Mesenchymal stem cell (in vitro differentiated cells and primary cell): ENCODE measurements at regions not wholly inside any gene's neighbourhood (a gene's known extent, or its start where the extent isn't known, plus 50 kb on each side); places are given as distances from the start of the nearest gene placed in this dataset.

ENCODE experiments used
- DNase-seq: peaks from one replicate; pipeline ENCODE4 v3.0.0-alpha.2; 2013
- H2AFZ ChIP-seq: one replicate; pipeline ENCODE4 v1.6.1; 2013; ENCODE audit warnings: low read depth, mild to moderate bottlenecking, control low read depth, inconsistent platforms, low read length, moderate library complexity
- H2AK5ac ChIP-seq: 2 replicates; pipeline ENCODE4 v1.6.1; 2013; ENCODE audit warnings: low read length, moderate library complexity, mild to moderate bottlenecking, inconsistent platforms; ENCODE audit not compliant: severe bottlenecking
- H2BK120ac ChIP-seq: one replicate; pipeline ENCODE4 v1.6.1; 2013; ENCODE audit warnings: low read depth, mild to moderate bottlenecking, inconsistent platforms, low read length, moderate library complexity
- H2BK12ac ChIP-seq, 2 experiments: one replicate each; pipeline ENCODE4 v1.6.1; 2013; ENCODE audit warnings: inconsistent platforms in 2 of 2, low read length in 2 of 2, mild to moderate bottlenecking in 2 of 2, moderate library complexity in 2 of 2, control low read depth in 1 of 2
- H2BK15ac ChIP-seq: one replicate; pipeline ENCODE4 v1.6.1; 2013; ENCODE audit warnings: mild to moderate bottlenecking, low read depth, inconsistent platforms; ENCODE audit not compliant: poor library complexity, severe bottlenecking
- H2BK5ac ChIP-seq: 2 replicates; pipeline ENCODE4 v1.6.1; 2013; ENCODE audit warnings: low read depth, mild to moderate bottlenecking, low read length, control low read depth, inconsistent platforms; ENCODE audit not compliant: poor library complexity, severe bottlenecking
- H3K14ac ChIP-seq, 2 experiments: one replicate each; pipeline ENCODE4 v1.6.1; 2013; ENCODE audit warnings: inconsistent platforms in 2 of 2, low read length in 2 of 2, control low read depth in 1 of 2, mild to moderate bottlenecking in 1 of 2, moderate library complexity in 1 of 2
- H3K18ac ChIP-seq, 2 experiments: one replicate each; pipeline ENCODE4 v1.6.1; 2013; ENCODE audit warnings: inconsistent platforms in 2 of 2, low read length in 2 of 2, control low read depth in 1 of 2, low read depth in 1 of 2, mild to moderate bottlenecking in 1 of 2
- H3K23ac ChIP-seq, 2 experiments: one replicate each; pipeline ENCODE4 v1.6.1; 2013; ENCODE audit warnings: inconsistent platforms in 2 of 2, low read length in 2 of 2, mild to moderate bottlenecking in 2 of 2, moderate library complexity in 2 of 2, control low read depth in 1 of 2
- H3K27ac ChIP-seq: 2 replicates; pipeline ENCODE4 v1.5.1; 2013; ENCODE audit warnings: mild to moderate bottlenecking, moderate library complexity, low read length, control low read depth, inconsistent platforms; ENCODE audit not compliant: poor library complexity, severe bottlenecking
- H3K27me3 ChIP-seq, 2 experiments: 2 replicates each; pipeline versions ENCODE4 v1.6.1 to v1.7.0; 2013; ENCODE audit warnings: low read length in 2 of 2, mild to moderate bottlenecking in 2 of 2, moderate library complexity in 2 of 2, control low read depth in 1 of 2, inconsistent platforms in 1 of 2; ENCODE audit not compliant: control insufficient read depth in 1 of 2, insufficient read depth in 1 of 2
- H3K36me3 ChIP-seq, 2 experiments: 2 replicates each; pipeline versions ENCODE4 v1.6.1 to v1.7.0; 2013; ENCODE audit warnings: low read length in 2 of 2, control low read depth in 1 of 2, inconsistent platforms in 1 of 2, low read depth in 1 of 2, mild to moderate bottlenecking in 1 of 2; ENCODE audit not compliant: insufficient read depth in 2 of 2, control insufficient read depth in 1 of 2
- H3K4ac ChIP-seq, 2 experiments: one replicate each; pipeline ENCODE4 v1.6.1; 2013; ENCODE audit warnings: inconsistent platforms in 2 of 2, low read length in 2 of 2, mild to moderate bottlenecking in 2 of 2, moderate library complexity in 2 of 2, control low read depth in 1 of 2, low read depth in 1 of 2
- H3K4me1 ChIP-seq: 2 replicates; pipeline ENCODE4 v1.6.1; 2013; ENCODE audit warnings: low read depth, low read length, control low read depth; ENCODE audit not compliant: control insufficient read depth, insufficient read depth
- H3K4me2 ChIP-seq: 2 replicates; pipeline ENCODE4 v1.6.1; 2013; ENCODE audit warnings: low read length, mild to moderate bottlenecking, inconsistent platforms; ENCODE audit not compliant: poor library complexity, severe bottlenecking
- H3K4me3 ChIP-seq, 2 experiments: 2 replicates each; pipeline versions ENCODE4 v1.5.1 to v1.7.0; 2013; ENCODE audit warnings: low read length in 2 of 2, mild to moderate bottlenecking in 2 of 2, control low read depth in 1 of 2, low read depth in 1 of 2; ENCODE audit not compliant: insufficient read depth in 1 of 2
- H3K79me1 ChIP-seq: replicated peaks from 2 replicates; pipeline ENCODE4 v1.6.1; 2013; ENCODE audit warnings: mild to moderate bottlenecking, control low read depth, low read length, inconsistent platforms; ENCODE audit not compliant: poor library complexity, severe bottlenecking
- H3K9ac ChIP-seq: 2 replicates; pipeline ENCODE4 v1.7.0; 2013; ENCODE audit warnings: mild to moderate bottlenecking, low read length, moderate library complexity
- H3K9me3 ChIP-seq: 2 replicates; pipeline ENCODE4 v1.7.0; 2013; ENCODE audit warnings: mild to moderate bottlenecking, low read length; ENCODE audit not compliant: control insufficient read depth
- H4K8ac ChIP-seq: one replicate; pipeline ENCODE4 v1.6.1; 2013; ENCODE audit warnings: inconsistent platforms, mild to moderate bottlenecking, low read length, moderate library complexity
- H4K91ac ChIP-seq: one replicate; pipeline ENCODE4 v1.6.1; 2013; ENCODE audit warnings: mild to moderate bottlenecking, low read length, inconsistent platforms
- WGBS: methylation state at CpG from one replicate; pipeline ENCODE4 v1.1.7; 2013; ENCODE audit warnings: mixed read lengths; 5-methylcytosine and 5-hydroxymethylcytosine counted together

GRCh38 chr2:53103679-53104078 lies 663.9 kb upstream of the CHAC2 start:
- H3K27ac ChIP-seq = peak overlapping the region; percentile 66
- H2AK5ac ChIP-seq = no peak overlapping the region
- no peak overlapping the region for H3K4me3 ChIP-seq
- H3K23ac ChIP-seq = no peak overlapping the region
- H3K79me1 ChIP-seq = no peaks in the 10 kb centered on the region
- no peaks in the 10 kb centered on the region for H3K4me1 ChIP-seq
- no peak overlapping the region for H2BK15ac ChIP-seq
- H3K9me3 ChIP-seq = no peaks in the 10 kb centered on the region
- H2AFZ ChIP-seq = no peak overlapping the region
- no peaks in the 10 kb centered on the region for H3K36me3 ChIP-seq
- no peak overlapping the region for H2BK120ac ChIP-seq
- H4K91ac ChIP-seq = no peak overlapping the region
- no peak overlapping the region for H4K8ac ChIP-seq
- H3K4ac ChIP-seq = no peak overlapping the region
- H2BK5ac ChIP-seq = no peak overlapping the region
- no peak overlapping the region for H3K18ac ChIP-seq
- H3K14ac ChIP-seq = no peak overlapping the region
- H3K4me2 ChIP-seq = no peak overlapping the region
- no peak overlapping the region for H2BK12ac ChIP-seq
- H3K9ac ChIP-seq = no peak overlapping the region
- H3K27me3 ChIP-seq = no peaks in the 10 kb centered on the region
- DNase-seq = no peak

GRCh38 chr2:53098696-53099078 lies 668.9 kb upstream of the CHAC2 start:
- Histone ChIP-seq H2AFZ (no peak overlapping the region), H2BK120ac (no peak overlapping the region), H2BK15ac (no peak overlapping the region), H2BK12ac (no peak overlapping the region), H4K8ac (no peak overlapping the region), H3K4me1 (peaks cover 1% of the 10 kb centered on the region), H3K27ac (peak overlapping the region; percentile 86), H3K4me2 (no peak overlapping the region), H3K4ac (no peak overlapping the region), H3K79me1 (no peaks in the 10 kb centered on the region), H3K4me3 (no peak overlapping the region), H3K27me3 (no peaks in the 10 kb centered on the region), H3K23ac (no peak overlapping the region), H3K9ac (no peak overlapping the region), H4K91ac (no peak overlapping the region), H2BK5ac (no peak overlapping the region), H3K9me3 (no peaks in the 10 kb centered on the region), H3K36me3 (no peaks in the 10 kb centered on the region), H3K14ac (no peak overlapping the region), H2AK5ac (no peak overlapping the region), H3K18ac (no peak overlapping the region)
- 91% methylated on average over 4 of the region's 4 CpGs for WGBS
- no peak for DNase-seq

GRCh38 chr2:53096351-53096750 lies 671.3 kb upstream of the CHAC2 start:
- no peak overlapping the region for H3K14ac ChIP-seq
- H3K79me1 ChIP-seq = no peaks in the 10 kb centered on the region
- H2AFZ ChIP-seq = no peak overlapping the region
- no peak overlapping the region for H3K4me3 ChIP-seq
- H3K9me3 ChIP-seq = no peaks in the 10 kb centered on the region
- no peak overlapping the region for H3K9ac ChIP-seq
- peaks cover 1% of the 10 kb centered on the region for H3K4me1 ChIP-seq
- no peak overlapping the region for H2BK15ac ChIP-seq
- H2AK5ac ChIP-seq = no peak overlapping the region
- DNase-seq = no peak
- H3K27me3 ChIP-seq = no peaks in the 10 kb centered on the region
- H2BK120ac ChIP-seq = no peak overlapping the region
- no peak overlapping the region for H2BK12ac ChIP-seq
- H4K91ac ChIP-seq = no peak overlapping the region
- WGBS = 89% methylated on average over 2 of the region's 4 CpGs
- H3K4me2 ChIP-seq = no peak overlapping the region
- H3K23ac ChIP-seq = no peak overlapping the region
- H3K18ac ChIP-seq = no peak overlapping the region
- no peak overlapping the region for H3K4ac ChIP-seq
- H4K8ac ChIP-seq = no peak overlapping the region
- H3K27ac ChIP-seq = peak overlapping the region; percentile 32
- no peak overlapping the region for H2BK5ac ChIP-seq
- no peaks in the 10 kb centered on the region for H3K36me3 ChIP-seq

- no peak for DNase-seq
- no peak overlapping the region for H3K18ac ChIP-seq
- no peak overlapping the region for H3K9ac ChIP-seq
- H2BK15ac ChIP-seq = no peak overlapping the region
- no peak overlapping the region for H4K8ac ChIP-seq
- no peak overlapping the region for H2BK5ac ChIP-seq
- no peaks in the 10 kb centered on the region for H3K9me3 ChIP-seq
- H3K36me3 ChIP-seq = no peaks in the 10 kb centered on the region
- no peak overlapping the region for H3K4ac ChIP-seq
- no peak overlapping the region for H2BK120ac ChIP-seq
- H4K91ac ChIP-seq = no peak overlapping the region
- no peaks in the 10 kb centered on the region for H3K27me3 ChIP-seq
- WGBS = no CpG with 5 or more reads among the region's 1 CpG
- no peak overlapping the region for H2AFZ ChIP-seq
- no peak overlapping the region for H3K14ac ChIP-seq
- no peak overlapping the region for H3K4me3 ChIP-seq
- no peak overlapping the region for H2BK12ac ChIP-seq
- no peak overlapping the region for H3K23ac ChIP-seq
- no peak overlapping the region for H3K4me2 ChIP-seq
- H3K79me1 ChIP-seq = no peaks in the 10 kb centered on the region
- peaks cover 1% of the 10 kb centered on the region for H3K4me1 ChIP-seq
- no peak overlapping the region for H3K27ac ChIP-seq
- no peak overlapping the region for H2AK5ac ChIP-seq
These were observed 671.9 kb upstream of the CHAC2 start for GRCh38 chr2:53095664-53096063.
